Fibroblast of skin of back (primary cell): ENCODE measurements at regions not wholly inside any gene's neighbourhood (a gene's known extent, or its start where the extent isn't known, plus 50 kb on each side); places are given as distances from the start of the nearest gene placed in this dataset.

Source experiments
- DNase-seq: peaks from one replicate; pipeline ENCODE4 v3.0.0-alpha.2; 2013

GRCh38 chr13:111517641-111518010 lies 197.2 kb downstream of the TEX29 start:
- DNase-seq, result no peak

- no peak for DNase-seq
These were observed 197.8 kb downstream of the TEX29 start for GRCh38 chr13:111518161-111518792.

- DNase-seq, result no peak
These were observed 198.6 kb downstream of the TEX29 start for GRCh38 chr13:111519041-111519440.

GRCh38 chr13:111519490-111520170 lies 199.2 kb downstream of the TEX29 start:
- DNase-seq, result no peak

GRCh38 chr13:111521030-111521429 lies 200.6 kb downstream of the TEX29 start:
- no peak for DNase-seq

- no peak for DNase-seq
These were observed 201.3 kb downstream of the TEX29 start for GRCh38 chr13:111521691-111522229.

- no peak for DNase-seq
These were observed 205.1 kb downstream of the TEX29 start for GRCh38 chr13:111525320-111526118.

GRCh38 chr13:111526922-111527321 lies 206.5 kb downstream of the TEX29 start:
- DNase-seq, result no peak

GRCh38 chr13:111527614-111528229 lies 207.3 kb downstream of the TEX29 start:
- no peak for DNase-seq

GRCh38 chr13:111528513-111528912 lies 208.1 kb downstream of the TEX29 start:
- no peak for DNase-seq

- DNase-seq, result no peak
These were observed 209.9 kb downstream of the TEX29 start for GRCh38 chr13:111530137-111530870.

- no peak for DNase-seq
These were observed 211.1 kb downstream of the TEX29 start for GRCh38 chr13:111531505-111531904.

GRCh38 chr13:111532111-111532510 lies 211.7 kb downstream of the TEX29 start:
- no peak for DNase-seq

- no peak for DNase-seq
These were observed 213.7 kb downstream of the TEX29 start for GRCh38 chr13:111533900-111534683.

GRCh38 chr13:111534751-111535522 lies 214.5 kb downstream of the TEX29 start:
- no peak for DNase-seq

- DNase-seq, result no peak
These were observed 215.0 kb downstream of the TEX29 start for GRCh38 chr13:111535523-111535811.

- DNase-seq, result no peak
These were observed 215.7 kb downstream of the TEX29 start for GRCh38 chr13:111536075-111536642.

GRCh38 chr13:111537115-111537728 lies 216.8 kb downstream of the TEX29 start:
- no peak for DNase-seq

GRCh38 chr13:111537843-111538499 lies 217.5 kb downstream of the TEX29 start:
- DNase-seq, result no peak
